HepG2 (cell line): ENCODE measurements at regions not wholly inside any gene's neighbourhood (a gene's known extent, or its start where the extent isn't known, plus 50 kb on each side); places are given as distances from the start of the nearest gene placed in this dataset.
A peak's percentile ranks its signal among the peaks of the same experiment; 100 is the strongest.

Experiments
- ATF2 ChIP-seq: sonication (generic); formaldehyde crosslinking; IDR thresholded peaks from 2 replicates; pipeline ENCODE4 v1.4.0; 2020; ENCODE audit warnings: missing genetic modification reagents
- CENPX ChIP-seq: sonication (generic); formaldehyde crosslinking; IDR thresholded peaks from 2 replicates; pipeline ENCODE4 v1.9.0; 2021; ENCODE audit warnings: mild to moderate bottlenecking, missing genetic modification reagents, moderate library complexity
- CHD2 ChIP-seq: IDR thresholded peaks from 2 replicates; pipeline ENCODE4 v1.6.1; 2011; ENCODE audit warnings: low read depth, low read length, improper control_type of control experiment
- CREM ChIP-seq, 2 experiments: sonication (generic) in 1 of 2; formaldehyde crosslinking in 1 of 2; IDR thresholded peaks; 2 replicates each; pipeline versions ENCODE4 v1.4.0 to v1.6.1; 2016 to 2020; ENCODE audit warnings: antibody characterized with exemption in 1 of 2, mild to moderate bottlenecking in 1 of 2, missing genetic modification reagents in 1 of 2
- EP300 ChIP-seq, 3 experiments: sonication (generic) in 1 of 3; formaldehyde crosslinking in 1 of 3; IDR thresholded peaks; 2 replicates each; pipeline versions ENCODE4 v1.5.1 to v1.6.1; 2011 to 2020; ENCODE audit warnings: low read depth in 2 of 3, low read length in 2 of 3, borderline replicate concordance in 1 of 3, improper control_type of control experiment in 1 of 3, mild to moderate bottlenecking in 1 of 3, missing genetic modification reagents in 1 of 3, moderate library complexity in 1 of 3
- FOXJ3 ChIP-seq: sonication (generic); formaldehyde crosslinking; IDR thresholded peaks from 2 replicates; pipeline ENCODE4 v1.4.0; 2020; ENCODE audit warnings: missing genetic modification reagents, mild to moderate bottlenecking, borderline replicate concordance
- MIER2 ChIP-seq: IDR thresholded peaks from 2 replicates; pipeline ENCODE4 v1.6.1; 2016; ENCODE audit warnings: missing biosample characterization, missing genetic modification reagents
- NFIB ChIP-seq: sonication (generic); formaldehyde crosslinking; IDR thresholded peaks from 2 replicates; pipeline ENCODE4 v1.9.0; 2021; ENCODE audit warnings: missing genetic modification reagents, mild to moderate bottlenecking, borderline replicate concordance
- PHF21A ChIP-seq: sonication (generic); formaldehyde crosslinking; IDR thresholded peaks from 2 replicates; pipeline ENCODE4 v1.5.0; 2020; ENCODE audit warnings: mild to moderate bottlenecking, missing genetic modification reagents
- PRMT3 ChIP-seq: sonication (generic); formaldehyde crosslinking; IDR thresholded peaks from 2 replicates; pipeline ENCODE4 v1.8.1; 2022; ENCODE audit warnings: low read depth, mild to moderate bottlenecking, moderate library complexity, missing genetic modification reagents, borderline replicate concordance
- RXRB ChIP-seq: IDR thresholded peaks from 2 replicates; pipeline ENCODE4 v1.6.1; 2016; ENCODE audit warnings: borderline replicate concordance, missing genetic modification reagents, missing compliant biosample characterization
- SYNCRIP ChIP-seq: fragments of 200-400 bp; formaldehyde crosslinking; IDR thresholded peaks from 2 replicates; pipeline ENCODE4 v1.6.1; 2018; ENCODE audit warnings: mild to moderate bottlenecking, low read depth, low read length; ENCODE audit not compliant: insufficient read depth
- YY1 ChIP-seq: IDR thresholded peaks from 2 replicates; pipeline ENCODE4 v1.6.1; 2011; ENCODE audit warnings: low read length, low read depth, moderate library complexity, mild to moderate bottlenecking; ENCODE audit not compliant: insufficient read depth, insufficient replicate concordance
- ZNF224 ChIP-seq: sonication (generic); formaldehyde crosslinking; IDR thresholded peaks from 2 replicates; pipeline ENCODE4 v1.5.0; 2020; ENCODE audit warnings: mild to moderate bottlenecking, missing genetic modification reagents
- ZNF550 ChIP-seq: sonication (generic); formaldehyde crosslinking; IDR thresholded peaks from 2 replicates; pipeline ENCODE4 v1.4.0; 2020; ENCODE audit warnings: mild to moderate bottlenecking, missing genetic modification reagents, borderline replicate concordance
- TF ChIP-seq, protein P1 (sequence below): IDR thresholded peaks from 2 replicates; pipeline ENCODE4 v1.6.1; 2016; ENCODE audit warnings: low read depth, missing genetic modification reagents, missing compliant biosample characterization
- TF ChIP-seq, protein P2 (sequence below): IDR thresholded peaks from 2 replicates; pipeline ENCODE4 v1.6.1; 2016; ENCODE audit warnings: mild to moderate bottlenecking

DNA sequence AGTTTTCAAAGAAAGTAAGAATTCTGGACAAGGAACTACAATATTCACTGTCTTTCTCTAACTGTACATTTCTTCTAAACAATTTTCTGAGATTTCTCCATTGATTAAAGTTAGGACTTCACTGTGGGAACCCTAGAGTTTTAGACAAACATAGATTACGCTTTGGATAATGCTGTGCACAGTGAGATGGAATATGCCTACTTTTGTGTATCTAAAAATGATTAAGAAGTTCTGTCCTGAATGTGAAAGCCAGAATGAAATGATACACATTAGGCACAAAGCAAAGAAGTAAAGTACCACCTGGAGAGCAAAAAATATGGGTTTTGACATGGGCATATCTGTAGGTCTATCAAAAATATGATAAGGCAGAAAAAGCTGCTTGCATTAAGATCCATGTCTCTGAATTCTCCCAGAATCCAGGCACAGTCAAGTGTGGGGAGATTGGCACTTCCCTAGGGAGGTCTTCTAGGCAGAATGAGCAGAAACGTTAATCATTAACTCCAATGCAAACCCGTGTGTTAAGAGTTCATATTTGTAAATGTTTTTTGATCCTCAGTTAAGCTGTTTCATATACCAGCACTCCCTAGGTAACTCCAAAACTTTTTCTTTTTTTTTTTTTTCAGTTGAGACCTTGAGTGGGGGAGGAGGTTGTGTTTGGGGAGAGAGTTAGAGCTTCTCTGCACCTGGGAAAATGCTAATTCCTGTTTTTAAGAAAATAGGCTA, 467.1 kb downstream of the LMO4 start (continued):
- TF ChIP-seq, protein P1, sequence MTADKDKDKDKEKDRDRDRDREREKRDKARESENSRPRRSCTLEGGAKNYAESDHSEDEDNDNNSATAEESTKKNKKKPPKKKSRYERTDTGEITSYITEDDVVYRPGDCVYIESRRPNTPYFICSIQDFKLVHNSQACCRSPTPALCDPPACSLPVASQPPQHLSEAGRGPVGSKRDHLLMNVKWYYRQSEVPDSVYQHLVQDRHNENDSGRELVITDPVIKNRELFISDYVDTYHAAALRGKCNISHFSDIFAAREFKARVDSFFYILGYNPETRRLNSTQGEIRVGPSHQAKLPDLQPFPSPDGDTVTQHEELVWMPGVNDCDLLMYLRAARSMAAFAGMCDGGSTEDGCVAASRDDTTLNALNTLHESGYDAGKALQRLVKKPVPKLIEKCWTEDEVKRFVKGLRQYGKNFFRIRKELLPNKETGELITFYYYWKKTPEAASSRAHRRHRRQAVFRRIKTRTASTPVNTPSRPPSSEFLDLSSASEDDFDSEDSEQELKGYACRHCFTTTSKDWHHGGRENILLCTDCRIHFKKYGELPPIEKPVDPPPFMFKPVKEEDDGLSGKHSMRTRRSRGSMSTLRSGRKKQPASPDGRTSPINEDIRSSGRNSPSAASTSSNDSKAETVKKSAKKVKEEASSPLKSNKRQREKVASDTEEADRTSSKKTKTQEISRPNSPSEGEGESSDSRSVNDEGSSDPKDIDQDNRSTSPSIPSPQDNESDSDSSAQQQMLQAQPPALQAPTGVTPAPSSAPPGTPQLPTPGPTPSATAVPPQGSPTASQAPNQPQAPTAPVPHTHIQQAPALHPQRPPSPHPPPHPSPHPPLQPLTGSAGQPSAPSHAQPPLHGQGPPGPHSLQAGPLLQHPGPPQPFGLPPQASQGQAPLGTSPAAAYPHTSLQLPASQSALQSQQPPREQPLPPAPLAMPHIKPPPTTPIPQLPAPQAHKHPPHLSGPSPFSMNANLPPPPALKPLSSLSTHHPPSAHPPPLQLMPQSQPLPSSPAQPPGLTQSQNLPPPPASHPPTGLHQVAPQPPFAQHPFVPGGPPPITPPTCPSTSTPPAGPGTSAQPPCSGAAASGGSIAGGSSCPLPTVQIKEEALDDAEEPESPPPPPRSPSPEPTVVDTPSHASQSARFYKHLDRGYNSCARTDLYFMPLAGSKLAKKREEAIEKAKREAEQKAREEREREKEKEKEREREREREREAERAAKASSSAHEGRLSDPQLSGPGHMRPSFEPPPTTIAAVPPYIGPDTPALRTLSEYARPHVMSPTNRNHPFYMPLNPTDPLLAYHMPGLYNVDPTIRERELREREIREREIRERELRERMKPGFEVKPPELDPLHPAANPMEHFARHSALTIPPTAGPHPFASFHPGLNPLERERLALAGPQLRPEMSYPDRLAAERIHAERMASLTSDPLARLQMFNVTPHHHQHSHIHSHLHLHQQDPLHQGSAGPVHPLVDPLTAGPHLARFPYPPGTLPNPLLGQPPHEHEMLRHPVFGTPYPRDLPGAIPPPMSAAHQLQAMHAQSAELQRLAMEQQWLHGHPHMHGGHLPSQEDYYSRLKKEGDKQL (CRISPR knock-in tag), result 0 out of 2 replicates have a peak, but pooled peaks have one; percentile 12
- TF ChIP-seq PHF21A (CRISPR knock-in tag), result 0 out of 2 replicates have a peak, but pooled peaks have one; percentile 41
- no peak for TF ChIP-seq YY1
- no peak for TF ChIP-seq PRMT3 (CRISPR knock-in tag)
- TF ChIP-seq NFIB (CRISPR knock-in tag), result no peak
- no peak for TF ChIP-seq CENPX (CRISPR knock-in tag)
- peak; percentile 51; the same call in 1 of the 2 replicates for TF ChIP-seq RXRB (CRISPR knock-in tag)
- TF ChIP-seq MIER2 (CRISPR knock-in tag), result no peak
- peak in 1 of 2 experiments; percentile 72; a peak in 2 of 4 replicates for TF ChIP-seq EP300 (IDR thresholded peaks at IDR 0.05; ENCODE audit: low read depth in 2 of 2, low read length in 2 of 2)
- TF ChIP-seq EP300 (CRISPR knock-in tag; IDR thresholded peaks at IDR 0.05; ENCODE audit: borderline replicate concordance), result no peak
- no peak for TF ChIP-seq ZNF550 (CRISPR knock-in tag)
- TF ChIP-seq FOXJ3 (CRISPR knock-in tag), result no peak
- TF ChIP-seq ATF2, result 0 out of 2 replicates have a peak, but pooled peaks have one; percentile 5
- TF ChIP-seq ZNF224 (CRISPR knock-in tag), result no peak
- TF ChIP-seq, protein P2, sequence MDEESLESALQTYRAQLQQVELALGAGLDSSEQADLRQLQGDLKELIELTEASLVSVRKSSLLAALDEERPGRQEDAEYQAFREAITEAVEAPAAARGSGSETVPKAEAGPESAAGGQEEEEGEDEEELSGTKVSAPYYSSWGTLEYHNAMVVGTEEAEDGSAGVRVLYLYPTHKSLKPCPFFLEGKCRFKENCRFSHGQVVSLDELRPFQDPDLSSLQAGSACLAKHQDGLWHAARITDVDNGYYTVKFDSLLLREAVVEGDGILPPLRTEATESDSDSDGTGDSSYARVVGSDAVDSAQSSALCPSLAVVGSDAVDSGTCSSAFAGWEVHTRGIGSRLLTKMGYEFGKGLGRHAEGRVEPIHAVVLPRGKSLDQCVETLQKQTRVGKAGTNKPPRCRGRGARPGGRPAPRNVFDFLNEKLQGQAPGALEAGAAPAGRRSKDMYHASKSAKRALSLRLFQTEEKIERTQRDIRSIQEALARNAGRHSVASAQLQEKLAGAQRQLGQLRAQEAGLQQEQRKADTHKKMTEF (CRISPR knock-in tag), result peak; percentile 33; the same call in 1 of the 2 replicates
- TF ChIP-seq CHD2, result no peak
- TF ChIP-seq CREM (IDR thresholded peaks at IDR 0.05), result peak; percentile 48; the same call in 1 of the 2 replicates
- no peak for TF ChIP-seq CREM (CRISPR knock-in tag; IDR thresholded peaks at IDR 0.05)
- TF ChIP-seq SYNCRIP, result no peak
